ENCODE measurements at regions not wholly inside any gene's neighbourhood (a gene's known extent, or its start where the extent isn't known, plus 50 kb on each side); places are given as distances from the start of the nearest gene placed in this dataset.
A peak's percentile ranks its signal among the peaks of the same experiment; 100 is the strongest.

DNA sequence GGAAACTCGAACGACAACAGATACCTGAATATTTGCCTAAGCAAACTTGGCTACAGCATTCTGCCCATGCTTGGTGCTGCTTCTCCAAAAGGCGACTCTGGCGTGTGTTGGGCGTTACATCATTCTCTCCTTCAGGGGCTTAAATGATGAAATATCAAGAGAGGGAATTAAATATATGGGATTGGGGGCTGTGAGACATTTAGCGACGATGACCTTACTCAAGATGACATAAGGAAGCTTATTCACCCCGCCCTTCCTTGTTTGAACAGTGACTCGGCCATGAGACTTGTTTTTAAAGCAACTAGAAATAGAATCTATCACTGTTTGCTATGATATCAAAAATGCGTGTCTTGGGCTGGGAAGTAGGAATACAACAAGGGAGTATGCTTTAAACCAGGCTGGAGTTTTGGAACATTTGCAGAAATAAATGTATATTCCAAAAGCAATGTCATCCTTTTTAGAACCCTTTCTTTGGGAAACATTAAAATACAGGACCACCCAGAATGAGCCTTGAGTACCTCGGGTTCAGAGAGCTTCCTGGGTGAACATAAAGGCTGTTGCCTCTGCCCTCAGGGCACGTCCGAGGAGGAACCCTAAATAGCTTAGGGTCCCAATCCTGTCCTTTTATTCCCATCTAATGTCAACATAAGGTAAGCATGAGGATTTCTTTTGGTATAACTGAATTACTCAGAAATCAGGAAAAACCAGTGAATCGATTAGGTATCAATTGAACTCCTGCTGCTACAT is 123.3 kb upstream of the SLC45A1 start:
- Histone ChIP-seq H3K4me3 (no peak overlapping the region), H3K27ac (no peak overlapping the region), H3K4me1 (replicated peaks in 1 of 2) (peaks cover 0 to 6% of the 10 kb centered on the region in 2 donors)
- in situ Hi-C loops (cut with MboI; ENCODE audit: low pct_unique_long_range_greater_than_20kb in 2 of 9, low sequenced_read_pairs in 9 of 9, unreplicated experiment in 9 of 9): no loop called here
- WGBS, 10 experiments: 33 to 87% (median 78%) methylated on average over 7 to 13 of the region's 14 CpGs; no CpG with 5 or more reads in 1 of the 10 experiments
- ATAC-seq (replicated peaks in 6 of 8): peak in 5 of 8 experiments; percentile 32 to 89 (median 67)

DNA sequence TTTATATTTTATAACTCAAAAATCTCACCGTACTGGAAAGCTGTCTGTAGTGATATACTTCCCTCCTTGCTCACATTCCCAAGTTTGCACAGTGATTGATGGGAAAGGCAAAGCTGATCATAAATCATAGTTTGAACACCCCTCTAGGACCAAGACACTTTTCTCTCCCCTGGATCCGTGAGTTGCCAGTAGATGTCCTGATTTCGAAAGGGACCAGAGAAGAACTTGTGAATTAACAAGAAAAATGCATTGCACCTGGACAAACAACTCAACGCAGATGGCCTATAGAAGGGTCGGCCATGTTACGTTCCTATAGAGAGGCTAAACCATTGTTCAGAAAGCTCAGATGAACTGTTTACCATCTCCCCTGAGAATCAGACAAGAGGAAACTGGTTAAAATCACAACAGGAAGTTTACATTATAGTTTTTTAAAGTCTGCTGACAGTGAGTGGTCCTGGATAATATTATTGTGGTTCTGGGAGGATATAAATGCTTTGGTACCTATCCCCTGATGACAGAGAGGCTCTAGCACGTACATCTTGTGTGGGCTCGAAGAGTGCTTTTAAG is 124.0 kb upstream of the SLC45A1 start:
- 68 to 95% (median 79%) methylated on average over 1 to 8 of the region's 8 CpGs; no CpG with 5 or more reads in 2 of the 10 experiments for WGBS, 10 experiments
- no peak overlapping the region for H3K4me3 ChIP-seq
- no peak overlapping the region for H3K27ac ChIP-seq
- in situ Hi-C loops (cut with MboI; ENCODE audit: low pct_unique_long_range_greater_than_20kb in 2 of 9, low sequenced_read_pairs in 9 of 9, unreplicated experiment in 9 of 9): no loop called here
- ATAC-seq (replicated peaks in 6 of 8): no peak
- H3K4me1 ChIP-seq (replicated peaks in 1 of 2): peaks cover 0 to 6% of the 10 kb centered on the region in 2 donors

DNA sequence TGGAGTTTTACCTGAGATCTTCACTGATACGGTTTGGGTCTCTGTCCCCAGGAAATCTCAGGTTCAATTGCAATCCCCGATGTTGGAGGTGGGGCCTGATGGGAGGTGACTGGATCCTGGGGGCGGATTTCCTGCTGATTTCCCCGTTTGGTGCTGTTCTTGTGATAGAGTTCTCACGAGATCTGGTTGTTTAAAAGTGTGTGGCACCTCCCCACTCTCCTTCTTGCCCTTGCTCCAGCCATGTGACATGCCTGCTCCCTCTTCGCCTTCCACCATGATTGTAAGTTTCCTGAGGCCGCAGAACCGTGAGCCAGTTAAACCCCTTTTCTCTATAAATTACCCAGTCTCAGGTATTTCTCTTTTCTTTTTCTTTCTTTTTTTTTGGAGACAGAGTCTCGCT is 126.4 kb upstream of the SLC45A1 start:
- ATAC-seq (replicated peaks in 6 of 8): no peak
- 62 to 100% (median 93%) methylated on average over 2 to 9 of the region's 9 CpGs; no CpG with 5 or more reads in 3 of the 10 experiments for WGBS, 10 experiments
- Histone ChIP-seq H3K27ac (no peak overlapping the region), H3K4me3 (no peak overlapping the region), H3K4me1 (replicated peaks in 1 of 2) (peaks cover 0 to 6% of the 10 kb centered on the region in 2 donors)
- in situ Hi-C loops (cut with MboI; ENCODE audit: low pct_unique_long_range_greater_than_20kb in 2 of 9, low sequenced_read_pairs in 9 of 9, unreplicated experiment in 9 of 9): no loop called here

DNA sequence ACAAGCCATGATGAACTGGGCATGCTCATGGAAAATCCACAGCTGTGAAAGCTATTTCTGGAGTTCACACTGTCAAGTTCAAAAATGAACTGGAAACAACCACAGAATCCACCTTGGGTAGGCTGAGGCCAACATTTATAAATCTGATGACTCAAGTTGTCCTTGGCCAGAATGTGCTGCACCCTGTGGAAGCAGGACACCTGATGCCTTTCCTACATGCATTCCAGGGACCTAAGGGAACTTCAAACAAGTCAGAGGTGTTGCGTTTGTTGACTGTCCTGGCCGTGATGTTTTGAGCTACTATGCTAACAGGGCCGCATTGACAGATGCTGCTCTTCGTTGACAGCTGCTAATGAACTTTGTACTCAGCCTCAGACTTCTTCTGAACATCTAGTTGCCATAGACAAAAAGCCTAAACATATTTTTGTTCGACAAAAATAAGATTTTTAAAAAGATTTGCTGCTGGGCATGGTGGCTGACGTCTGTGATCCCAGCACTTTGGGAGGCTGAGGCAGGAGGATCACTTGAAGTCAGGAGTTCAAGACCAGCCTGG is 127.9 kb upstream of the SLC45A1 start:
- Histone ChIP-seq H3K27ac (no peak overlapping the region), H3K4me1 (replicated peaks in 1 of 2) (peaks cover 0 to 6% of the 10 kb centered on the region in 2 donors), H3K4me3 (no peak overlapping the region)
- no peak for ATAC-seq (replicated peaks in 6 of 8)
- in situ Hi-C loops (cut with MboI; ENCODE audit: low pct_unique_long_range_greater_than_20kb in 2 of 9, low sequenced_read_pairs in 9 of 9, unreplicated experiment in 9 of 9): no loop called here
- WGBS, 10 experiments: 33 to 100% (median 85%) methylated on average over 1 to 6 of the region's 6 CpGs; no CpG with 5 or more reads in 2 of the 10 experiments

DNA sequence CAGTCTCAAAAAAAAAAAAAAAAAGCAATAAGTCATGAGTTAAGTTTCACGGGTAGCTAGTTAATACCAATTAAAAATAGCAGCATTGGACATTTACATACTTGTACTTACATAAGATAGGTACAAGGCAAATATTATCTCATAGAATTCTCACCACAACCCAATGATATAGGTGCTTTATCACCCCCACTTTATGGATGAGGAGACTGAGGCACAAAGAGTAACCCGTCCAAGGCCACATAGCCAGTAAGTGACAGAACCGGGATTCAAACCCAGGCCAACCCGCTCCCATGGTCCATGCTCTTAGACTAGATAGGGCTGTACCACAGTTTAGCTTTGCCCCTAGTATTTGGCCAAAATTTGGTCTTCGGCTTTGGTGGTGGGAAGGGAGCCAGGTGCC is 132.5 kb upstream of the SLC45A1 start:
- in situ Hi-C loops (cut with MboI; ENCODE audit: low pct_unique_long_range_greater_than_20kb in 2 of 9, low sequenced_read_pairs in 9 of 9, unreplicated experiment in 9 of 9): no loop called here
- Histone ChIP-seq H3K4me1 (replicated peaks in 1 of 2) (no peaks in the 10 kb centered on the region), H3K4me3 (no peak overlapping the region), H3K27ac (no peak overlapping the region)
- 69 to 100% (median 95%) methylated on average over 1 to 5 of the region's 5 CpGs; no CpG with 5 or more reads in 1 of the 10 experiments for WGBS, 10 experiments
- ATAC-seq (replicated peaks in 6 of 8): no peak

DNA sequence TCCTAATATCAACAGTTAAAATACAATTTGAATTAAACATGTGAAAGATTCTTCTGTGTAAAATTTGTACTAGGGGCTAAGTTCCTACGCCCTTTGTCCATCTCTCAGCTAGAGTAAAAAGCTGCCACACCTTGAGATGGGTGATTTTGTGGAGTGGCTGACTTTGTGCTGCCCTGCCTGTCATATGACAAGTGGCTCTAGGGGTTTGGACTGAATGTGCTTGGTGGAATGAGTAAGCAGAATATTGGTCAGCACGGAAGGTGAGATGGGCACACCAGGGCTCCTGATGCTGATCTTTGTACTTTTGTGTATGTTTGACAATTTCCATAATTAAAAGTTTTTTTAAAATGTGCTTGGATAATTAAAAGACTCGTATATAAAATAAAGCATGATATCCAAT is 133.6 kb upstream of the SLC45A1 start:
- Histone ChIP-seq H3K4me1 (replicated peaks in 1 of 2) (no peaks in the 10 kb centered on the region), H3K4me3 (no peak overlapping the region), H3K27ac (no peak overlapping the region)
- WGBS, 10 experiments: 73 to 100% (median 89%) methylated on average over 1 to 3 of the region's 3 CpGs; no CpG with 5 or more reads in 3 of the 10 experiments
- in situ Hi-C loops (cut with MboI; ENCODE audit: low pct_unique_long_range_greater_than_20kb in 2 of 9, low sequenced_read_pairs in 9 of 9, unreplicated experiment in 9 of 9): no loop called here
- peak in 4 of 8 experiments; percentile 20 to 47 (median 34) for ATAC-seq (replicated peaks in 6 of 8)

DNA sequence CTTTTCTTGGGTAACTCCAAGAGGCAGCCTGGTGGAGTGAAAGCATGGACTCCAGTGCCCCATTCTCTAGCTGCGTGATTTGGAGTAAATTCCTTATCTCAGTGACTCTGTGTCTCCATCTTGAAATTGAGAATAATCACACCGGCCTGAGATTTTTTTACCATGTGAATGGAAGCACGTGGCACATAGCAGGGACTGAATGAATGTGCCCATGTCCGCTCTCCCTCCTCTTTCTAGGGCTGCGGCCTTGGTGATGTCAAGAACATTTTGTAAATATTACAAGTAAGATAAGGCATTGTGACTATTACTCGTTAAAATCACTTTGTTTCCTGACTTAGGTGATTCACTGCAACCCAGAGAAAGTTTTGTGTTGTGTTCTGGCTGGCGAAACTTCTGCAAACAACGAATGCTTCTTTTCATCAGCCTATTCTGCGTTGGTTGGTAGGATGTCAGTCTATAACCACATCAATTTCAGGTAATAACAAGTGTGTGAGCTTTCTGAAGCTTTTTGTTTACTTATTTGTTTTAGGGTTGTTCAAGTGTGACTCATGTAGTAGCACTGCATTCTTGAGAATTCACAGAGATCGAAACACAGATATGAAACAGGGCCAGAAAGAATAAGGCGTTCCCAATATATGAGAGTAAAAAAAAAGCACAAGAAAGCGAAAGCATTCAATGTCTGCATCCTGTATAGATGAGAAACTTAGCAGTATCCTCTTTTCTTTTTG is 135.7 kb upstream of the SLC45A1 start:
- Histone ChIP-seq H3K4me1 (replicated peaks in 1 of 2) (no peaks in the 10 kb centered on the region), H3K27ac (no peak overlapping the region), H3K4me3 (no peak overlapping the region)
- ATAC-seq (replicated peaks in 6 of 8): peak in 3 of 8 experiments; percentile 19 to 75 (median 62)
- in situ Hi-C loops (cut with MboI; ENCODE audit: low pct_unique_long_range_greater_than_20kb in 2 of 9, low sequenced_read_pairs in 9 of 9, unreplicated experiment in 9 of 9): no loop called here
- 65 to 100% (median 86%) methylated on average over 1 to 12 of the region's 12 CpGs for WGBS, 10 experiments

DNA sequence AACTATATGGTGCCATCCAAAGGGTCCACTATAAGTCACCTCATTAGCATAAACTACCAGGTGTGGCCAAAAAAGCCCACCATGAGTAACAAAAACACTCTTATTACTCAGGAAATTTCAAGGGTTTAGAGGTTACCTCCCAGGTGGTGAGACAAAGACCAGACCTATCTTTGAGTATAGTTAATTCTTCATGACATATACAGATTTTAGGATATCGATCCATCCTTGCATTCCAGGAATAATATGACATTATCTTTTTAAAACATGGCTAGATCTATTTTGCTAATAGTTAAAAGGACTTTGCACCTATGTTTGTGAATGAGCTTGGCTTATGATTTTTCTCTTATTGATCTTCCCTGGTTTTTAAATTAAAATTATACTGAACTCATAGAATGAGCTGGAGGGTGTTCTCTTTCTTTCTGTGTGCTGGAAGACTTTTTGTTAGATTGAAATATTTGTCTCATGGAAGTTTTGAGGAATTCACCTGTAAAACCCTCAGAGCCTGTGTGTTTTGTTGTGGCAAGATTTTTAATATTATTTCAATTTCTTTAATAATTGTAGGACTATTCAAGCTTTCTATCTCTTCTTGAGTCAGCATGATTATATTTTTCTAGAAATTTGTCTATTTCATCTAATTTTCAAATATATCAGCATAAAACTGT is 138.7 kb upstream of the SLC45A1 start:
- Histone ChIP-seq H3K27ac (no peak overlapping the region), H3K4me1 (replicated peaks in 1 of 2) (no peaks in the 10 kb centered on the region), H3K4me3 (no peak overlapping the region)
- 56 to 100% (median 80%) methylated on average over 1 of the region's 1 CpG for WGBS, 10 experiments
- in situ Hi-C loops (cut with MboI; ENCODE audit: low pct_unique_long_range_greater_than_20kb in 2 of 9, low sequenced_read_pairs in 9 of 9, unreplicated experiment in 9 of 9): no loop called here
- no peak for ATAC-seq (replicated peaks in 6 of 8)

DNA sequence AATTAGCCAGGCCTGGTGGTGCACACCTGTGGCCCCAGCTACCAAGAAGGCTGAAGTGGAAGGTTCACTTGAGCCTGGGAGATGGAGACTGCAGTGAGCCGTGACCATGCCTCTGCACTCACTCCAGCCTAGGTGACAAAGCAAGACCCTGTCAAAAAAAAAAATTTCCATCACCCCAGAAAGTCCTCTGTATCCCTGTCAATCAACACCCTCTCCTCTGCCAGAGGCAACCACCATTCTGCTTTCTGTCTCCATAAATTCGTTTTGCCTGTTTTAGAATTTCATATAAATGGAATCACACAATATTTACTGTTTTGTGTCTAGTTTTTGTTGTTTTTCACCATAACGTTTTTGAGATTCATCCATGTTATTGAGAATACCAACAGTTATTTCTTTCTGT is 141.6 kb upstream of the SLC45A1 start:
- in situ Hi-C loops (cut with MboI; ENCODE audit: low pct_unique_long_range_greater_than_20kb in 2 of 9, low sequenced_read_pairs in 9 of 9, unreplicated experiment in 9 of 9): no loop called here
- no peaks in the 10 kb centered on the region for H3K4me1 ChIP-seq (replicated peaks in 1 of 2)
- no peak for ATAC-seq (replicated peaks in 6 of 8)
- 10 to 86% (median 63%) methylated on average over 1 to 3 of the region's 3 CpGs; no CpG with 5 or more reads in 2 of the 10 experiments for WGBS, 10 experiments
- H3K27ac ChIP-seq: no peak overlapping the region
- no peak overlapping the region for H3K4me3 ChIP-seq

DNA sequence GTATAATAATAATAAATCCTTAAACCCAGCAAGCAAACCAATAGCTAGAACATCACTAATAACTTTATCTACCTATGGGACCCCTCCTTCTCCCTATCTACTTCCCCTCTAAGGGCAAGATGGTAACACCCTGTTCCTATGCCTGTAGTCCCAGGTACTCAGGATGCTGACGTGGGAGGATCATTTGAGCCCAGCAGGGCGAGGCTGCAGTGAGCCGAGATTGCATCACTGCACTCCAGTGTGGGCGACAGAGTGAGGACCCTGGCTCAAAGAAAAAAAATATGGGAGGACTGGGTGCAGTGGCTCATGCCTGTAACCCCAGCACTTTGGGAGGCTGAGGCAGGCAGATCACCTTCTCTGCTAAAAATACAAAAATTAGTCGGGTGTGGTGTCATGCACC is 143.1 kb upstream of the SLC45A1 start:
- WGBS, 10 experiments: 49 to 100% (median 88%) methylated on average over 2 to 5 of the region's 5 CpGs; no CpG with 5 or more reads in 3 of the 10 experiments
- Histone ChIP-seq H3K4me1 (replicated peaks in 1 of 2) (peaks cover 6 to 7% of the 10 kb centered on the region in 2 donors), H3K4me3 (no peak overlapping the region), H3K27ac (no peak overlapping the region)
- peak in 1 of 8 experiments; percentile 25 for ATAC-seq (replicated peaks in 6 of 8)
- in situ Hi-C loops (cut with MboI; ENCODE audit: low pct_unique_long_range_greater_than_20kb in 2 of 9, low sequenced_read_pairs in 9 of 9, unreplicated experiment in 9 of 9): no loop called here

DNA sequence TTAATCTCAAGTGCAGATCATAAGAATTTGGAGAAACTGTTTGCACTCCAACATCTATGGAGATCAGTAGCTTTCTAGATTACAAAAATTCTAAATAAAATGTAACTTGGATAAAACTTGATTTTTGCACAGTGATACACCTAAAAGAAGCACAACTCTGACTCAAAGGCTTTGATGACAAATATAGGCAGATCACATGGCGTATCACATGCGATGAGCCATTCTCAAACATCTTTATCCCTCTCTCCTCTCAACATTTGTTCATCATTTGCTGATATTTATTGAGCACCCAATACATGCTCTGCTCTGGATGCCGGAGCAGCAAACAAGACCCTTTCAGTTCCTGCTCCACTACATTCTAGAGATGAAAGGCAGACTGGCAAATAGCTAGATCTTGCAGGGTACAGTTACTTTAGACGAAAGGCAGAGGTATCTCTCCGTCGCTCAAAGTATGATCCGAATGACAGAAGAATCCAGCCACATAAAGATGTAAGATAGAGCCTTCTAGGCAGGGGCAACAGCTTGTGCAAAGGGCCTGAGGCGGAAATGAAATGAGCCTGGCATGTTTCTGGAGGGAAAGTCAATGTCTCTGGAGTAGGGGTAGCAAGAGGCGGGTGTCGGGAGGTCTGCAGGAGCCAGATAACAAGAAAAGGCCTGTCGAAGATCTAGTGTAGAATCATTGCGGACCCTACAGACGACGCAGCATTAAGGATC is 145.8 kb upstream of the ERRFI1 start:
- H3K4me3 ChIP-seq: no peak overlapping the region
- peaks cover 18 to 19% of the 10 kb centered on the region in 2 donors for H3K4me1 ChIP-seq (replicated peaks in 1 of 2)
- in situ Hi-C loops (cut with MboI; ENCODE audit: low pct_unique_long_range_greater_than_20kb in 2 of 9, low sequenced_read_pairs in 9 of 9, unreplicated experiment in 9 of 9): no loop called here
- ATAC-seq (replicated peaks in 6 of 8): no peak
- WGBS, 10 experiments: 80 to 100% (median 94%) methylated on average over 1 to 12 of the region's 14 CpGs
- H3K27ac ChIP-seq: no peak overlapping the region
